ENCODE measurements at regions not wholly inside any gene's neighbourhood (a gene's known extent, or its start where the extent isn't known, plus 50 kb on each side); places are given as distances from the start of the nearest gene placed in this dataset.

DNA sequence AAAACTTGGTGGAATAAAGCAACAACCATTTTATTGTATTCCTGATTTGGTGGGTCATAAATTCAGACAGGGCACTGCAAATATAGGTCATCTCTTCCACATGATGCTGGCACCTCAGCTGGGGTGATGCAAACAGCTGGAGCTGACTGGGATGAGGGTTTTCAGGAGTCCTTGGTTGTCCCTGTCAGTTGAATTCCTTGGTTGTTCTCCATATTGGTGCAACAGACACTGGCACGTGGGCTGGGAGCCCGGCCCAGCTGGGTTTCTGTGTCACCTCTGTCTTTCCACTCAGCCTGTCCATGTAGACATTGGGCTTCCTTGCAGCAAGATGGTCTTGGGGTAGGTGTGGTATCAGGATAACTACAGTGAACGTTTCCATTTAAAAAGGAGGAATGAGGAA, 518.0 kb upstream of the MEF2C start:
- Histone ChIP-seq H3K36me3 (no peaks in the 10 kb centered on the region), H3K27me3 (no peaks in the 10 kb centered on the region), H3K4me3 (no peak overlapping the region), H3K27ac (no peak overlapping the region), H3K9me3 (no peaks in the 10 kb centered on the region), H3K4me1 (no peaks in the 10 kb centered on the region)
- ATAC-seq = no peak
- 100% methylated on average over 2 to 3 of the region's 3 CpGs for WGBS, 2 donors (ENCODE audit: low coverage in 1 of 2)
- no peak for TF ChIP-seq EP300 (IDR thresholded peaks at IDR 0.05)
- TF ChIP-seq POLR2A (IDR thresholded peaks at IDR 0.05) = no peak
- TF ChIP-seq POLR2AphosphoS5 (IDR thresholded peaks at IDR 0.05) = no peak
- TF ChIP-seq, protein P1, sequence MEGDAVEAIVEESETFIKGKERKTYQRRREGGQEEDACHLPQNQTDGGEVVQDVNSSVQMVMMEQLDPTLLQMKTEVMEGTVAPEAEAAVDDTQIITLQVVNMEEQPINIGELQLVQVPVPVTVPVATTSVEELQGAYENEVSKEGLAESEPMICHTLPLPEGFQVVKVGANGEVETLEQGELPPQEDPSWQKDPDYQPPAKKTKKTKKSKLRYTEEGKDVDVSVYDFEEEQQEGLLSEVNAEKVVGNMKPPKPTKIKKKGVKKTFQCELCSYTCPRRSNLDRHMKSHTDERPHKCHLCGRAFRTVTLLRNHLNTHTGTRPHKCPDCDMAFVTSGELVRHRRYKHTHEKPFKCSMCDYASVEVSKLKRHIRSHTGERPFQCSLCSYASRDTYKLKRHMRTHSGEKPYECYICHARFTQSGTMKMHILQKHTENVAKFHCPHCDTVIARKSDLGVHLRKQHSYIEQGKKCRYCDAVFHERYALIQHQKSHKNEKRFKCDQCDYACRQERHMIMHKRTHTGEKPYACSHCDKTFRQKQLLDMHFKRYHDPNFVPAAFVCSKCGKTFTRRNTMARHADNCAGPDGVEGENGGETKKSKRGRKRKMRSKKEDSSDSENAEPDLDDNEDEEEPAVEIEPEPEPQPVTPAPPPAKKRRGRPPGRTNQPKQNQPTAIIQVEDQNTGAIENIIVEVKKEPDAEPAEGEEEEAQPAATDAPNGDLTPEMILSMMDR (IDR thresholded peaks at IDR 0.05) = no peak

DNA sequence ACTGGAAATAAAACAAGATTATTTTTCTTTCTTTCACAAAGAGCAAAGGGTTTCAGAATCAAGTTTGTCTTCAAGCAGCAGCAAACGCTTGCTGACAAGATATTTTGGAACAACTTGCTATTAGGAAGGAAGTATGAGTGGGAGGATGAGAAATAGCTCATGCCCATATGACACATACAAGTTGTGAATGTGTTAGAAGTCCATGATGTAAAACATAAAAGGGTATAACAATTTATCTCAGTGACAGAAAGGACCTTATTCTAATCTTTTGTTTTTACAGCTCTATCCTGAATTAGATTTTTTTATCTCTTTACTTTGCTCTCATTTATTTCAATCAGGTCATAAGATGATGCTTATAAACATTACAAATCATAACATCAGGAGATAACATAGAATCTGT, 516.6 kb upstream of the MEF2C start:
- H3K4me1 ChIP-seq = no peaks in the 10 kb centered on the region
- H3K27ac ChIP-seq = no peak overlapping the region
- no peaks in the 10 kb centered on the region for H3K9me3 ChIP-seq
- no peak for TF ChIP-seq EP300 (IDR thresholded peaks at IDR 0.05)
- TF ChIP-seq POLR2A (IDR thresholded peaks at IDR 0.05) = no peak
- TF ChIP-seq, protein P1 (IDR thresholded peaks at IDR 0.05) = no peak
- TF ChIP-seq POLR2AphosphoS5 (IDR thresholded peaks at IDR 0.05) = no peak
- no peak overlapping the region for H3K4me3 ChIP-seq
- WGBS, 2 donors (ENCODE audit: low coverage in 1 of 2) = 15 to 71% methylated on average over 1 of the region's 1 CpG
- H3K36me3 ChIP-seq = no peaks in the 10 kb centered on the region
- H3K27me3 ChIP-seq = no peaks in the 10 kb centered on the region
- no peak for ATAC-seq

DNA sequence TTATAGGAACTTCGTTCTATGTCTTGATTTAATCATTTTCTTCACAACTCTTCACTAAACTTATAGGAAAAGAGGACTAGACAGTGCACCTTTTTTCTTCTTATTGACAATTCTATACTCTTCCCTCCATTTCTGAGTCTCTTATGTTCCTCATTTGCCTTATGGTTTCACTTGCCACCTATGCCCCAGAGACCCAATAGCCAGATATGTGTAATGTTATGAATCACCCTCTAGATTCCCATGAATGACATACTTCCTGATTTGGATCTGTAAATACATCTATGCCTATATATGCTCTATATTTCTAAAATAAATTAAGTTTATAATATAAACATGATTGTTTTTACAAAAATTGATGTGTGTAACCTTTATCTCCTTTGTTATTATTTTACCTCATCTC, 514.1 kb upstream of the MEF2C start:
- 89 to 91% methylated on average over 1 of the region's 1 CpG for WGBS, 2 donors (ENCODE audit: low coverage in 1 of 2)
- H3K27ac ChIP-seq = peak overlapping the region in 1 of 4 donors; percentile 8

DNA sequence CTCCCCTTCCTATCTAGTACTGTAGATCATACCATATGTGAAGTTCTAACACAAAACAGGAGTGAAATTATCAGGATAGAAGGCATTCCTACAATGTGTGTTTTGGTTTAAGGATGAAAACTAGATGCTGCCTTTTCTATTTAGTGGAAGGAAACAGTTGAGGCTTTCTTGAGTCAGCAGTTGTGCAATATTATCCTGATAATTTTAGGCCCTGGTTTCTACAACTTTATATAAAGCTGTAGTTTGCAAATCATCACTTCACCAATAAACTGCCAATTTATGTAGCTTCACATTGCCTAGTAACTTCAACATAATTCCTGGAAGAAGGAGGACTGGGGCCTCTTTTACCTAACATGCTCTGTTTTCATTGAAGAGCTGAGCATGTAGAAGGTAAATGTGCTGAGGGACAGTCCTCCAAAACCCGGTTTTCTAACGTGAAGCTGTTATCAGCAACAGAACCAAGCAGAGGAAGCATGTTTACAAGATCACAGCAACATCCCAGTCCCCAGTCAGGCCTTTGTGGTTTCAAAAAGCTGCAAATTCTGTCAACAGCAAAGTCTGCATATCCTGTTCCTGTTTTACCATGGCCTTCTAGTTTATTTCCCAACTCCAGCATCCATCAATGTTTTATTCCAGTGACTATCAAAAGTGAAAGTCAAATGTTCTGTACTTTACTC, 513.4 kb upstream of the MEF2C start:
- Histone ChIP-seq H3K27ac (peak overlapping the region in 1 of 4 donors; percentile 8), H3K27me3 (no peaks in the 10 kb centered on the region), H3K4me3 (no peak overlapping the region), H3K4me1 (no peaks in the 10 kb centered on the region), H3K9me3 (no peaks in the 10 kb centered on the region), H3K36me3 (no peaks in the 10 kb centered on the region)
- ATAC-seq = peak; percentile 43
- 13 to 57% methylated on average over 2 of the region's 2 CpGs for WGBS, 2 donors (ENCODE audit: low coverage in 1 of 2)
- TF ChIP-seq POLR2AphosphoS5 (IDR thresholded peaks at IDR 0.05) (no peak), POLR2A (IDR thresholded peaks at IDR 0.05) (no peak)

More for the DNA sequence above, 514.1 kb upstream of the MEF2C start:
- no peaks in the 10 kb centered on the region for H3K4me1 ChIP-seq
- H3K9me3 ChIP-seq = no peaks in the 10 kb centered on the region
- no peaks in the 10 kb centered on the region for H3K27me3 ChIP-seq
- no peaks in the 10 kb centered on the region for H3K36me3 ChIP-seq
- no peak for ATAC-seq
- no peak overlapping the region for H3K4me3 ChIP-seq
- TF ChIP-seq, protein P1 (IDR thresholded peaks at IDR 0.05) = no peak
- no peak for TF ChIP-seq POLR2AphosphoS5 (IDR thresholded peaks at IDR 0.05)
- TF ChIP-seq EP300 (IDR thresholded peaks at IDR 0.05) = no peak
- no peak for TF ChIP-seq POLR2A (IDR thresholded peaks at IDR 0.05)

DNA sequence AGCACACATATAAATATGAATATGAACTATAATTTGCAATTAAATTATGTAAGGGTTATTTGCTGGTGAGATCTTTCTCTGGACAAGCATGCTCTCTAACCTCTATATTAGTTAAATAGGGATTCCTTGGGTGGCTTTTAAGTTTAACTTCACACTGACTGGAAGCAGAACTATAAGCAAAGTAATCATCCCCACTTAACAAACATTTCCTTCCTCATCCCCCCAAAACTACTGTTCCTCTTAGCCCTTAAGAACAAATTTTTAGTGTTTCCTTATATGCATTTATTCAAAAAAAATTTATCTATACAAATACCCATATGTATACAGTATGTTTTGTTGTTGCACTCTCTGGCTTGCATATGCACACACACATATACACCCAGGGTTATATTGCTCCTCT, 512.1 kb upstream of the MEF2C start:
- no peak for ATAC-seq
- TF ChIP-seq POLR2A (IDR thresholded peaks at IDR 0.05) (no peak), POLR2AphosphoS5 (IDR thresholded peaks at IDR 0.05) (no peak), EP300 (IDR thresholded peaks at IDR 0.05) (no peak)
- TF ChIP-seq, protein P1 (IDR thresholded peaks at IDR 0.05) = no peak
- no peaks in the 10 kb centered on the region for H3K27me3 ChIP-seq
- no peaks in the 10 kb centered on the region for H3K36me3 ChIP-seq
- no peak overlapping the region for H3K4me3 ChIP-seq
- H3K9me3 ChIP-seq = no peaks in the 10 kb centered on the region
- no peaks in the 10 kb centered on the region for H3K4me1 ChIP-seq
- H3K27ac ChIP-seq = no peak overlapping the region
